ENCODE measurements at regions not wholly inside any gene's neighbourhood (a gene's known extent, or its start where the extent isn't known, plus 50 kb on each side); places are given as distances from the start of the nearest gene placed in this dataset.
"Not testable (repeated sequence)": the region's sequence is repeated elsewhere in the genome, so short reads cannot be mapped to it uniquely, and the experiment has no call there.

DNA sequence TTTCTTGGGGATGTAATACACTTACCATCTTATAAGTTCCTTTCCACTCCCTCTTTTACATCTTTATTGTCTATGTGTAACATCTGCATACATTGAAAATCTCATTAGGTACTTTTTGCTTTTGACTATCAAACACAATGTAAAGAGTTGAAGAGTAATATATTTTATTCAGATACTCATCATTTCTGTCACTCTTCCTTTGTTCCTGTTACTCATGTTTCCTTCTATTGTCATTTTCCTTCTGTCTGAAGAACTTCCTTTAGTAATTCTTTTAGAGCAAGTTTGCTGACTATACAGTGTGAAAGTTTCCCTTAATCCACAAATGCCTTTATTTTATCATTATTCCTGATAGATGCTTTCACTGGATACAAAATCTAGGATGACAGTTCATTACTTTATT, 339.8 kb downstream of the SOX4 start:
- peaks cover 16% of the 10 kb centered on the region for H3K9me3 Mint-ChIP-seq
- H3K36me3 Mint-ChIP-seq = no peaks in the 10 kb centered on the region
- DNase-seq (ENCODE audit: low spot score in 2 of 2) (no peak), ATAC-seq (no peak)
- no peak overlapping the region for H3K27ac Mint-ChIP-seq
- H3K4me1 Mint-ChIP-seq = no peaks in the 10 kb centered on the region
- no peak overlapping the region for H3K4me3 Mint-ChIP-seq

DNA sequence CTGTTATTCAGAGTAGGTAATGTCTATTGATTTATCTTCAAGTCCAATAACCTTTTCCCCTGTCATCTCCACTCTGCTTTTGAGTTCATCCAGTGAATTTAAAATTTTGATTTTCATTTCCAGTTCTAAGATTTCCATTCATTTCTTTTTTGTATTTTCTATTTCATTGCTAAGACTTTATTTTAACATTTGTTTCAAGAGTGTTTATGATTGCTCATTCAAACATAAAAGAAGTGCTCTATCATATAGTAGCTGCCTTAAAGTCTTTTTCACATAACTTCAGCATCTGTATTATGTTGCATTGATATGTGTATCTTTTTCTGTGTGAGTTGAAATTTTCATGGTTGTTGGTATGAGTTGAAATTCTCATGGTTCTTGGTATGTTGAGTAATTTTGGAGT, 341.6 kb downstream of the SOX4 start:
- no peak overlapping the region for H3K27ac Mint-ChIP-seq
- H3K4me1 Mint-ChIP-seq = no peaks in the 10 kb centered on the region
- no peak for DNase-seq (ENCODE audit: low spot score in 2 of 2)
- peaks cover 13% of the 10 kb centered on the region for H3K9me3 Mint-ChIP-seq
- ATAC-seq = no peak
- no peak overlapping the region for H3K4me3 Mint-ChIP-seq
- H3K36me3 Mint-ChIP-seq = no peaks in the 10 kb centered on the region

DNA sequence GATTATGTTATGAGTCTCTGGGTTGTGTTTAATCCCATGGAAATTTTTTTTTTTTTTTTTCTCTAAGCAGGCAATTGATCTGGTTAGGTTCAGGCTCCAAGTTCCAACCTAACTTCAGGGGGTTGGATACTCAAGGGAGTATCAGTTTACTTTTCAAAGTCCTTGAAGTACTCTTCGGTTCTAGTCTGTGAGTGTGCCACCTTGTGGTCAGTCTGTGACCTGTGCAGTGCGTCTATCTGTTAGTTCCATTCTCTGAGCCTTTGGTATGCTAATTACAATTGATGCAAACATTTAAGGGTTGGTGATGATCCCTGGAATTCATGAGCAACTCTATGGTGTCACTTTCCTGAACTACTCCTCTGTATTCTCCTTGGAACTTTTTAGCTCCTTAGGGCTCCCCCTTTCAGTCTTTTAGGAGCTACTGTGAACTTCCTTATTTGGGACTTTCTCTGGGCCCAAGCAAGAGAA, 342.0 kb downstream of the SOX4 start:
- Mint-ChIP-seq H3K36me3 (no peaks in the 10 kb centered on the region), H3K27ac (no peak overlapping the region), H3K4me1 (no peaks in the 10 kb centered on the region), H3K9me3 (peaks cover 13% of the 10 kb centered on the region), H3K4me3 (no peak overlapping the region)
- DNase-seq (ENCODE audit: low spot score in 2 of 2) (no peak), ATAC-seq (no peak)

DNA sequence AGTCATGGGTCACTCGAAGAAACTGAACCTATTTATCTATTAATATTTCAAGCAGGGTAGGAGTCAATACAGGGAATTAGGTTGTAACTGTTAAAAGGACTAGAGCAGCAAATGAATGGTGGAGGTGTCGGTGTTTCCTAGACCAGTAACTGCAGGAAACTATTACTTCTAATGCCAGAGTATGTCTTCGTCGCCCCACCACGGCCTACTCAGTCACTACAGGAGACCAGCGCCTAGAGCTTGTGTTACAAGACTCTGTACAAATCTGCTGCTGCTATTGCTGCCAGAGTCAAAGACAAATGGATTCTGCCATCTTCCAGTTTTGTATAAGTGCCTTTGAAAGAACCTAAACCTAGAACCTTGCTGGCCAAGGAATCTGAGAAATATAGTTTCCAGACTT, 343.9 kb downstream of the SOX4 start:
- no peak for DNase-seq (ENCODE audit: low spot score in 2 of 2)
- Mint-ChIP-seq H3K36me3 (no peaks in the 10 kb centered on the region), H3K27ac (no peak overlapping the region), H3K4me1 (no peaks in the 10 kb centered on the region), H3K4me3 (no peak overlapping the region), H3K9me3 (peaks cover 13% of the 10 kb centered on the region)
- ATAC-seq = no peak

DNA sequence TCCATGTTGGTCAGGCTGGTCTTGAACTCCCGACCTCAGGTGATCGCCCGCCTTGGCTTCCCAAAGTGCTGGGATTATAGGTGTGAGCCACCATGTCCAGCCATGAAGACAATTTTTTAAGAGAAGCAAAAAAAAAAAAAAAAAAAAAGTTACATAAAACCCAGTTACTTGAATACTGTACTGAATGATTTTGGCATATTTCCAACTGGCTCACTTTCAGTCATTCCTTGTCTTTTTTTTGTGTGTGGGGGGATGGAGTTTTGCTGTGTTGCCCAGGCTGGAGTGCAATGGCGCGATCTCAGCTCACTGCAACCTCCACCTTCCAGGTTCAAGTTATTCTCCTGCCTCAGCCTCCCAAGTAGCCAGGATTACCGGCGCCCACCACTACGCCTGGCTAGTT, 345.5 kb downstream of the SOX4 start:
- H3K4me3 Mint-ChIP-seq; H3K36me3 Mint-ChIP-seq; H3K9me3 Mint-ChIP-seq; H3K4me1 Mint-ChIP-seq; ATAC-seq; DNase-seq (ENCODE audit: low spot score in 2 of 2); H3K27ac Mint-ChIP-seq: not testable (repeated sequence)

- Mint-ChIP-seq H3K9me3 (no peaks in the 10 kb centered on the region), H3K4me3 (no peak overlapping the region), H3K36me3 (no peaks in the 10 kb centered on the region), H3K4me1 (no peaks in the 10 kb centered on the region), H3K27ac (no peak overlapping the region)
- DNase-seq (ENCODE audit: low spot score in 2 of 2) = no peak
- ATAC-seq = no peak
These were observed 348.4 kb downstream of the SOX4 start for GRCh38 chr6:21941926-21942325.

DNA sequence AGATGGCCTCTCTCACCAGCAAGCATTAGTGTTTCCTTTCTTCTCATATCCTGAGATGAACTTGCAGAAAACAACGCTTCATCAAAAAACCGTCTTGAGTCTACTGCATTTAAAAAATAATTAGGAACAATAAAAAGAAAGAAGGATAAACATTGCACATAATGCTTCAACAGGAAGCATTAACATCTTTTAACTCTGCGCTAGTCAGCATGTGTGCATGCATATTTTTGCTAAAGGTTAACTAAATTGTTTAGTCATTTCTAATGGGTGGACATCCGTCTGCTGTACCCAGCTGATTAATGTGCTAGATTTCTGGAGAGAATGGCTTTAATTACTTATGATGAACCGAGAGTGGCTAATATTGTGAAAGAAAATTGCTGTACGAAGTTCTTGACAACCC, 349.3 kb downstream of the SOX4 start:
- Mint-ChIP-seq H3K36me3 (no peaks in the 10 kb centered on the region), H3K27ac (no peak overlapping the region), H3K9me3 (no peaks in the 10 kb centered on the region), H3K4me1 (no peaks in the 10 kb centered on the region), H3K4me3 (no peak overlapping the region)
- DNase-seq (ENCODE audit: low spot score in 2 of 2) = no peak
- no peak for ATAC-seq

GRCh38 chr6:21946298-21946783, 350.5 kb downstream of the PRL start:
- ATAC-seq = no peak
- Mint-ChIP-seq H3K4me3 (no peak overlapping the region), H3K36me3 (no peaks in the 10 kb centered on the region), H3K4me1 (no peaks in the 10 kb centered on the region), H3K9me3 (no peaks in the 10 kb centered on the region), H3K27ac (no peak overlapping the region)
- no peak for DNase-seq (ENCODE audit: low spot score in 2 of 2)

DNA sequence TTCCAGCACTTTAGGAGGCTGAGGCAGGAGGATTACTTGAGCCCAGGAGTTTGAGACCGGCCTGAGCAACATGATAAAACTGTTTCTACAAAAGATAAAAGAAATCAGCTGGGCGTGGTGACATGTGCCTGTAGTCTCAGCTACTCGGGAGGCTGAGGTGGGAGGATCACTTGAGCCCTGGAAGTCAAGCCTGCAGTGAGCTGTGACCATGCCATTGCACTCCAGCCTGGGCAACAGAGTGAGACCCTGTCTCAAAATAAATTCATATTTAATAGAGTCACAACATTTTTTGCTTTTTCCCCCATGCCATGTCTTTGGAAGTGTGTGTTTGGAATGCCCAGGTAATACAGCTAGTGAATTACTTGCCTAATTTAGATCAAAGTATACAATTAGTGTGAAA, 349.6 kb downstream of the PRL start:
- H3K36me3 Mint-ChIP-seq; ATAC-seq; DNase-seq (ENCODE audit: low spot score in 2 of 2); H3K9me3 Mint-ChIP-seq; H3K27ac Mint-ChIP-seq; H3K4me3 Mint-ChIP-seq; H3K4me1 Mint-ChIP-seq: not testable (repeated sequence)

- peaks cover 5% of the 10 kb centered on the region for H3K9me3 Mint-ChIP-seq
- H3K4me1 Mint-ChIP-seq = no peaks in the 10 kb centered on the region
- H3K27ac Mint-ChIP-seq = no peak overlapping the region
- ATAC-seq (no peak), DNase-seq (ENCODE audit: low spot score in 2 of 2) (no peak)
- no peaks in the 10 kb centered on the region for H3K36me3 Mint-ChIP-seq
- H3K4me3 Mint-ChIP-seq = no peak overlapping the region
These were observed 349.0 kb downstream of the PRL start for GRCh38 chr6:21947731-21948386.

DNA sequence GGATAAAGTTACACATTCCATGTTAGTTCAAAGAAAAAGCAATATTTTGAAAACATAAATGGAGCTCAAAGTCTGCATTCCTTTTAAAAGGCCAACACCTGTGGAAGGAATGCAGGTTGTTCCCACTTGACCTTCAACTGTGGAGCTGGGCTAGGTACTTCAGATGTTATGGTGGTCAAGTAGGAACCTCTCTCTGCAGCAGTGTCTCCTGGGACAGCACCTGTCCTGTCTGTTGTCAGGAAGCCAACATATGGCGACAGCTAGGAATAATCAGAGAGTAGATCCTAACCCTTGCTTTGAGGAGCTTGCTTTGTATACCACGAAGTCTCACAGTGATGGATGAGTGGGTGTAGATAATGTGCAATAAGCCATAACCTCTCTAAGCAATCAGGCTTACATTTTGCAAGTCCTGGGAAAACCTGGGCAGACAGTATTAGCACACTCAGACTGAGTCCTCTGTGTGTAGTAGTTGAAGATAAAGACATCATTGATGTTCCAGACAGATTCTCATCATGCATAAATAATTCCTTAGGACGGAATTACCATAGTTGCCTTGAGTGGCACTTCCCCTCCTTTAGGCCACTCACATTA, 347.5 kb downstream of the PRL start:
- H3K4me1 Mint-ChIP-seq = no peaks in the 10 kb centered on the region
- no peak overlapping the region for H3K4me3 Mint-ChIP-seq
- DNase-seq (ENCODE audit: low spot score in 2 of 2) (no peak), ATAC-seq (no peak)
- H3K27ac Mint-ChIP-seq = no peak overlapping the region
- H3K36me3 Mint-ChIP-seq = no peaks in the 10 kb centered on the region
- peaks cover 5% of the 10 kb centered on the region for H3K9me3 Mint-ChIP-seq

DNA sequence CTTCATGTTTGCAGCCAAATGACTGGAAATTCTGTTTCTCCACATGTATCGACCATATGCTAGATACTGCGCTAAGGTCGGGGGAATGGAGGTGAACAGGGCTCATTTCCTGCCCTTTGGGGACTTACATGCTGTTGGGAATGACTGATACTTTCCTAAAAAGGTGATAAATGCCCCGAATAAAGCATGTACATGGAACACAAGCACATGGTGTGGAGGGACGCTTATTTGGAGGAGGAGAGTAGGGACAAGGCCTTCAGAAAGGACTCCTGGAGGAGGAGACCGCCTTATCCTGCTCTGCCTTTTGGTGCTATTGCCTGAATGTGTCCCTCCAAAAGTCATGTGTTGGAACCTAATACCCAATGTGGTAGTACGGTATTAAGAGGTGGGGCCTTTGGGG, 344.5 kb downstream of the PRL start:
- H3K9me3 Mint-ChIP-seq = peaks cover 5% of the 10 kb centered on the region
- H3K4me3 Mint-ChIP-seq = no peak overlapping the region
- H3K27ac Mint-ChIP-seq = no peak overlapping the region
- DNase-seq (ENCODE audit: low spot score in 2 of 2) = no peak
- H3K36me3 Mint-ChIP-seq = no peaks in the 10 kb centered on the region
- no peaks in the 10 kb centered on the region for H3K4me1 Mint-ChIP-seq
- no peak for ATAC-seq

DNA sequence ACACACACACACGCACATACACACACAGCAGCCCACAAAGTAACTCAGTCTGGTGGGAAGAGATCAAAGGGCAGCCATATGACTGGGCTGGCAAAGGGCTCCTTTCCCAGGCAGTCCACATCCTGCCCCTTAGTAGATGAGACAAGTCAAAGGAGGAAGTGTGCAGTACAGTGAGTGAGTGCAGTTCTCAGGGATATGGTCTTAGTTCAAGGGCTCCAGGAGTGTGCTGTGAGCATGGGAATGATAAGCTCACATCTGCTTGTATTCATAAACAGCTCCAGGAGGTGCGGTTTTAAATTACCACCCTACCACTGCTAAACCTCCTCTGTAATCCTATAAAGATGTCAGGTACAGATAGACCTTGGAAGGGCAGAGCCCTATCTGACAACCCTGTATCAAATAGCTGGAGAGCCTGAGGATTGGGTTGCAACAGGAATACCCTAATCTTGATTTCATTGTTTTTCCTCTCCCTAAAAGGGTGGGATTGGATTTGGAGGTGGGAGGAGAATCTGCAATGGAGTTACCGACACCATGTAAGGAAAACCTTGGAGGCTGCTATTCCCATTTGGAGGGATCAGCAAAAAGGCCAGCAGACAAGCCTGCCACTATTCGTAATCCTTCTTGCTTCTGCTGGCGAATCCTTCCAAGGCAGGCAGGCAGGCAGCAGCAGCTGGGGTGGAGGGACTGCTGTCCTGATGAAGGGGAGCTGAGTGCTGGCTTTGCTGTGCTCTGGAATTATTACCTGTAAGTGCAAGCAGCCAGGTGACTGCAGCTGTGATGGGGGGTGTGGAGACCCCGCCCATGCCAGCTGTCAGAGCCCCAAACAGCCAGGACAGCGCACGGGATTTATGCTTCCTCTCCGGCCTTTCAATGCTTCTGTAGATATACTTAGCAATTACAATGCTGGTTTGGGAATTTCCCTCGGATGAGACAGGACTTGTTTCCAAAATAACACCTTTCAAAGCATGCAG, 342.7 kb downstream of the PRL start:
- ATAC-seq (no peak), DNase-seq (ENCODE audit: low spot score in 2 of 2) (no peak)
- Mint-ChIP-seq H3K27ac (no peak overlapping the region), H3K4me1 (no peaks in the 10 kb centered on the region), H3K4me3 (no peak overlapping the region), H3K9me3 (peaks cover 5% of the 10 kb centered on the region), H3K36me3 (no peaks in the 10 kb centered on the region)

- no peaks in the 10 kb centered on the region for H3K36me3 Mint-ChIP-seq
- no peak for DNase-seq (ENCODE audit: low spot score in 2 of 2)
These were observed 341.7 kb downstream of the PRL start for GRCh38 chr6:21955053-21955595.

DNA sequence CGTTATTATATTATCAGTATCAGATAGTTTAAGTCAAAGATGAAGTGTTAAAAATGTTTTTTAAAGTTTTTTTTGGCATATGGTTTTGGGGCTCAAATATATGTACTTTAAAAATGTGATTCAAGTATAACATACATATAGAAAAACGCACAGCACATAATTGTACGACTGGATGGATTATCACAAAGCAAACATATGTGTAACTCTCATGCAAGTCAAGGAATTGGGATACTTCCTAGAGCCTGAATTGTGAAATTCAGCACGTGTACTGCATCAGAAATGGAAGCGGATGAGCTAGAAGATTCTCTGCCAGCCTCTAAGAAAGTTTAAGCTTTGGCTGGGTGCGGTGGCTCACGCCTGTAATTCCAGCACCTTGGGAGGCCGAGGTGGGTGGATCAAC, 340.9 kb downstream of the PRL start:
- H3K36me3 Mint-ChIP-seq = no peaks in the 10 kb centered on the region
- ATAC-seq (no peak), DNase-seq (ENCODE audit: low spot score in 2 of 2) (no peak)
- H3K27ac Mint-ChIP-seq = no peak overlapping the region
- H3K9me3 Mint-ChIP-seq = peaks cover 5% of the 10 kb centered on the region
- no peaks in the 10 kb centered on the region for H3K4me1 Mint-ChIP-seq
- H3K4me3 Mint-ChIP-seq = no peak overlapping the region

More at GRCh38 chr6:21955053-21955595, 341.7 kb downstream of the PRL start:
- Mint-ChIP-seq H3K9me3 (peaks cover 5% of the 10 kb centered on the region), H3K4me1 (no peaks in the 10 kb centered on the region), H3K27ac (no peak overlapping the region), H3K4me3 (no peak overlapping the region)
- no peak for ATAC-seq
